GM18951 (cell line): ENCODE measurements at regions not wholly inside any gene's neighbourhood (a gene's known extent, or its start where the extent isn't known, plus 50 kb on each side); places are given as distances from the start of the nearest gene placed in this dataset.

Source experiments
- POLR2A ChIP-seq: IDR thresholded peaks from 4 replicates; pipeline ENCODE4 v1.6.1; 2011; ENCODE audit warnings: mild to moderate bottlenecking; ENCODE audit not compliant: insufficient read length, insufficient read depth; ENCODE audit errors: extremely low read depth
- in situ Hi-C: fragments of 300-500 bp; cut with MboI; formaldehyde crosslinking; loops from one replicate; pipeline ENCODE4 v1.12.0; 2022; ENCODE audit warnings: low sequenced_read_pairs, mixed read lengths, inconsistent platforms; ENCODE audit not compliant: unreplicated experiment

- no peak for TF ChIP-seq POLR2A
- in situ Hi-C loops = no loop called here
Measured at GRCh38 chr6:56370127-56370540, 122.8 kb upstream of the COL21A1 start.

GRCh38 chr6:56368491-56368890 lies 121.1 kb upstream of the COL21A1 start:
- TF ChIP-seq POLR2A = no peak
- in situ Hi-C loops = no loop called here

GRCh38 chr6:56366141-56366852 lies 118.9 kb upstream of the COL21A1 start:
- TF ChIP-seq POLR2A = no peak
- in situ Hi-C loops = no loop called here

- in situ Hi-C loops = no loop called here
Measured at GRCh38 chr6:56364827-56365339, 117.5 kb upstream of the COL21A1 start.

GRCh38 chr6:56364431-56364826 lies 117.0 kb upstream of the COL21A1 start:
- in situ Hi-C loops = no loop called here
- no peak for TF ChIP-seq POLR2A

More at GRCh38 chr6:56364827-56365339, 117.5 kb upstream of the COL21A1 start:
- TF ChIP-seq POLR2A = no peak

GRCh38 chr6:56363796-56364430 lies 116.5 kb upstream of the COL21A1 start:
- TF ChIP-seq POLR2A = no peak
- in situ Hi-C loops = no loop called here

- in situ Hi-C loops = no loop called here
Measured at GRCh38 chr6:56361812-56362211, 114.4 kb upstream of the COL21A1 start.

GRCh38 chr6:56359201-56359899 lies 112.0 kb upstream of the COL21A1 start:
- in situ Hi-C loops = loop anchor here (5.0 to 10.0 kb wide), 2 partner anchors 233 to 505 kb away; no protein-coding TSS in a partner anchor
- TF ChIP-seq POLR2A = no peak

More at GRCh38 chr6:56361812-56362211, 114.4 kb upstream of the COL21A1 start:
- TF ChIP-seq POLR2A = no peak

- in situ Hi-C loops = loop anchor here (5.0 to 10.0 kb wide), 2 partner anchors 235 to 507 kb away; no protein-coding TSS in a partner anchor
- TF ChIP-seq POLR2A = no peak
Measured at GRCh38 chr6:56357616-56358373, 110.4 kb upstream of the COL21A1 start.

- no peak for TF ChIP-seq POLR2A
Measured at GRCh38 chr6:56356426-56356825, 109.0 kb upstream of the COL21A1 start.

GRCh38 chr6:56353860-56354259 lies 106.5 kb upstream of the COL21A1 start:
- in situ Hi-C loops = loop anchor here (10.0 kb wide), 1 partner anchor 511 kb away; no protein-coding TSS in a partner anchor
- no peak for TF ChIP-seq POLR2A

More at GRCh38 chr6:56356426-56356825, 109.0 kb upstream of the COL21A1 start:
- in situ Hi-C loops = loop anchor here (5.0 to 10.0 kb wide), 2 partner anchors 236 to 508 kb away; no protein-coding TSS in a partner anchor

GRCh38 chr6:56350628-56351260 lies 103.4 kb upstream of the COL21A1 start:
- in situ Hi-C loops = loop anchor here (10.0 kb wide), 1 partner anchor 514 kb away; no protein-coding TSS in a partner anchor
- TF ChIP-seq POLR2A = no peak
